ENCODE measurements at regions not wholly inside any gene's neighbourhood (a gene's known extent, or its start where the extent isn't known, plus 50 kb on each side); places are given as distances from the start of the nearest gene placed in this dataset.

GRCh38 chr3:162626172-162626571 lies 1129.6 kb downstream of the OTOL1 start:
- TF ChIP-seq CTCF (IDR thresholded peaks at IDR 0.05) = no peak
- no peak for TF ChIP-seq POLR2A (IDR thresholded peaks at IDR 0.05)
- no peak for TF ChIP-seq EP300 (IDR thresholded peaks at IDR 0.05)

Measured in upper lobe of left lung (tissue), 4 donors.